GM23338 (cell line): ENCODE measurements at regions not wholly inside any gene's neighbourhood (a gene's known extent, or its start where the extent isn't known, plus 50 kb on each side); places are given as distances from the start of the nearest gene placed in this dataset.

Source experiments
- CREB1 ChIP-seq: fragments of 250-450 bp; sonication (Bioruptor Pico); IDR thresholded peaks from 2 replicates; pipeline ENCODE4 v1.5.0; 2020; ENCODE audit warnings: low read depth, mild to moderate bottlenecking, moderate library complexity
- EZH2 ChIP-seq: fragments of 200-600 bp; sonication (generic); IDR thresholded peaks from one replicate; pipeline ENCODE4 v1.8.0; 2017; ENCODE audit warnings: antibody characterized with exemption, mild to moderate bottlenecking, low read depth; ENCODE audit not compliant: unreplicated experiment
- JUNB ChIP-seq: IDR thresholded peaks from one replicate; pipeline ENCODE4 v1.6.1; 2016; ENCODE audit warnings: antibody characterized with exemption; ENCODE audit not compliant: unreplicated experiment

DNA sequence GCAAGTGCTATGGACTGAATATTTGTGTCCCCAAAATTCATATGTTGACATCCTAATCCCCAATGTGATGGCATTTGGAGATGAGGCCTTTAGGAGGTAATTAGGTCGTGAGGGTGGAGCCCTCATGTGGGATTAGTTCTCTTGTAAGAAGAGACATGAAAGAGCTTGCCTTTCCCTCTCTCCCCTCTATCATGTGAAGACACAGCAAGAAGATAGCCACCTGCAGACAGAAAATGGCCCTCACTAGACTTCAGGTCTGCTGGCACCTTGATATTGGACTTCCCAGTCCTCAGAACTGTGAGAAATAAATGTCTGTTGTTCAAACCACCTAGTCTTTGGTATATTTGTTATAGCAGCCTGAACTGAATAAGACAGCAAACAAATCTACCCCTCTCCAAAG is 75.1 kb upstream of the TBX20 start:
- no peak for TF ChIP-seq CREB1 (CRISPR knock-in tag)
- TF ChIP-seq EZH2: no peak
- no peak for TF ChIP-seq JUNB
